SH-SY5Y (cell line): ENCODE measurements at regions not wholly inside any gene's neighbourhood (a gene's known extent, or its start where the extent isn't known, plus 50 kb on each side); places are given as distances from the start of the nearest gene placed in this dataset.

ENCODE experiments used
- GATA2 ChIP-seq: IDR thresholded peaks from 2 replicates; pipeline ENCODE4 v1.6.1; 2011; ENCODE audit warnings: mild to moderate bottlenecking, low read depth, low read length
- GATA3 ChIP-seq: IDR thresholded peaks from 2 replicates; pipeline ENCODE4 v1.6.1; 2011; ENCODE audit warnings: low read depth, mild to moderate bottlenecking, low read length, moderate library complexity

DNA sequence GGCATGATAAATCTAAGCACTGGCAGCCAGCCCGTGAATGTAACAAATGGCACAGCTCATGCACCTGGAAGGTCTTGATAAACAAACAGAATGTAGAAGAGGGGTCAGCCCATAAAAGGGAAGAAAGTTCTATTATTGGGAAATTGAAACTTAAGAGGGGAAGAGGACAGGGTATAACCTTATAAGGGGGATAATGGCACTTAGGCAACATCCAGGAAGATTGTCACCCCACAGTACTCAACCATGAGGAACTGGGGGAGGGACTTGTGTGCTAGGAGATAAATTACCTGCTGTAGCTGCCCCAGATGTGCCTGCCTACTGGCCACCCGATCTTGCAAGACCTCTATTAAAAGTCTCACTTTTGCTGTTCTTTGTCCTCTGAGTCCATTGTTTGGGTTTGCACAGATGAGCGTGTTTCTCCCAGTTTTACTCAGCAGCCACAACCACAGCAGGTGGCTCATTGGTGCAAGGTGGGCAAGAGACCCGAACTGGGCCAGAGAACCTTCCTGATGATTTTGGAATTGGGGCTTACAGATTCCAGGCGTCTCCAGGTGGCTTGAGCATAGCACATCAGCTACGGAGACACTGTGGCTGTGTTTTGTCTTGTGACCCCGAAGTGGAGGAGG, 79.0 kb upstream of the TAF1B start:
- no peak for TF ChIP-seq GATA2
- no peak for TF ChIP-seq GATA3

DNA sequence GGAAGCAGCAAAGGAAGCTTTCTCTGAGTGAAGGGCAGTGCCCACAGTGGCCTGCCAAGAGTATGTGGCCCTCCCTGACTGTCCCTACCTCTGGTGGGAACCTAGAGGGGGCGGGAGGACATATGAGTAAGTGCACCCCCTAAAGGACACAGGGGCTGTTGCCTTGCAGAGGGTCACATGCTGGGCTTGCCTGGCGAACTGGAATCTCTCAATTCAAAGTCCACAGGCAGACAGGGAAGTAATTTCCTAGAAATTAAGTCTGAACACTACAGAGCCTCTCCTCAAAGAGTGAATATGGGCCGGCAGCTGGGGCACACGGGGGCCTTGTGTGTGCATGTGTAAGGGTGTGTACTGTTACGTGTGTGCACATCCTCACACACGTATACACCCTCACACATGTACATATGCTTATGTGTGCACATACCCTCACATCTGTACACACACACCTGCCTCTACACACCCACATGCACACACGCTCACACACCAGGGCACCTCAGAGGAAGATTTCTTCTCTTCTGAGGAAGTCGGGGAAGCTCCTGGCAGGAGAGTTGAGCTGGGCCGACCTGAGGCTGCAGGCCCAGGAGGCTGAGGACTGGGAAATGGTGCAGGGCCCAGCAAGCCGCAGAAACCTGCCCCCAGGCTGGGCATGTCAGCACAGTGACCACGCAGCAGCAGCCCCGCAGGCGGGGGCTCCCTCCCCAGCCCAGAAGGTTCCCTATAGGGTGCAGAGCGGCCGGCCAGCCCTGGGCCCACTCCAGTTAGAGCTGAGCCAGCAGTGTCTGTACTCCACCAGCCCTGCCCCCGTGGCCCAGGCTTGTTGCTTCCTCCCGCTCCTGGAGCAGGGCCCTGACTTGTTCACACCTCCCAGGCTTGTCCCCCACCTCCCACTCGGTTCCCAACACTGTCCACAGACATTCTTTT, 77.4 kb upstream of the TAF1B start:
- TF ChIP-seq GATA2 (no peak), GATA3 (no peak)

DNA sequence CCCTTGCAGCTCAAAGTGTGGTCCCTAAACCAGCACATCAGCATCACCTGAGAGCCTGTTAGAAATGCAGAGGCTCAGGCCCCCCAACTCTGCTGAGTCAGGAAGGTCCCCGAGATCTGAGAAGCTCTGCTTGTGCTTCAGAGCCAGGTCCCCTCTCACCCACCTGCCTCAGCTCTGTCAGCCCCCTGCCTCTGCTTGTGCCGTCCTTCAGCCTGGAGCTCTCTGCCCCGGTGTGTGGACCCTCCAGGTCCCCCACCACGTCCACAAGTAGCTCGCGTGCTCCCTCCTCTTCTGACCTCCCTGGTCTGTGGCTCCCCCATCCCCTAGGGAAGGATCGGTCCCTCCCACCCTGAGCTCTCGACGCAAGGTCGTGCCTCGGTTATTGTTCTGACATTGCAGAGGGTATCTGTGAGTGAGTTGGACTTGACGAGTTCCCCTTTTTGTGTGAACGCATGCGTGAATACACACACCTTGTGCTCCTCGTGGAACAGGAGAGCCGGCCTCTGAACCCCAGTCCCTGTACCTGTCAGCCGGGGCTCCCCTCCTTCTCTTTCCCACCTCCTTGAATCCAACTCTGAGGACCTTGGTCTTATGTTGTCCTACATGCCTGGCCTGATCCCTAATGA, 75.5 kb upstream of the TAF1B start:
- TF ChIP-seq GATA3 (no peak), GATA2 (no peak)

DNA sequence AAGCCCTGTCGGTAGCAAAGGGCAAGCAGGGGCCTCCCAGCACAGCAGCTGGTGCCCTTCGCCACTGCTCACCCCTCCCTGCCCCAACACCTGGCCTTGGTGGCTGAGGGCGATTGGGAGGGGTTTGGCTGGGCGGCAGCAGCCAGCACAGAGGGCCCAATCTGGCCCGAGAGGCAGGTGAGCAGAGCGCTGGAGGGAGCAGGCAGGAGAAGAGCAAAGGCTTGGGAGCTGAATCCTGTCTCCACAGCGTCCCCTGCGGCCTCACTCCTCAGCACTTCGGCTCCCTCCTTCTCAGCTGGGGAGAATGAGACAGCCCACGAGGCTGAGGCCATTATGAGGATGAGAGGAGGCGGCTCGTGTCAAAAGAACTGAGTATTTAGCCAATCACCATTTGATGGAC, 74.9 kb upstream of the TAF1B start:
- TF ChIP-seq GATA3 (no peak), GATA2 (no peak)

DNA sequence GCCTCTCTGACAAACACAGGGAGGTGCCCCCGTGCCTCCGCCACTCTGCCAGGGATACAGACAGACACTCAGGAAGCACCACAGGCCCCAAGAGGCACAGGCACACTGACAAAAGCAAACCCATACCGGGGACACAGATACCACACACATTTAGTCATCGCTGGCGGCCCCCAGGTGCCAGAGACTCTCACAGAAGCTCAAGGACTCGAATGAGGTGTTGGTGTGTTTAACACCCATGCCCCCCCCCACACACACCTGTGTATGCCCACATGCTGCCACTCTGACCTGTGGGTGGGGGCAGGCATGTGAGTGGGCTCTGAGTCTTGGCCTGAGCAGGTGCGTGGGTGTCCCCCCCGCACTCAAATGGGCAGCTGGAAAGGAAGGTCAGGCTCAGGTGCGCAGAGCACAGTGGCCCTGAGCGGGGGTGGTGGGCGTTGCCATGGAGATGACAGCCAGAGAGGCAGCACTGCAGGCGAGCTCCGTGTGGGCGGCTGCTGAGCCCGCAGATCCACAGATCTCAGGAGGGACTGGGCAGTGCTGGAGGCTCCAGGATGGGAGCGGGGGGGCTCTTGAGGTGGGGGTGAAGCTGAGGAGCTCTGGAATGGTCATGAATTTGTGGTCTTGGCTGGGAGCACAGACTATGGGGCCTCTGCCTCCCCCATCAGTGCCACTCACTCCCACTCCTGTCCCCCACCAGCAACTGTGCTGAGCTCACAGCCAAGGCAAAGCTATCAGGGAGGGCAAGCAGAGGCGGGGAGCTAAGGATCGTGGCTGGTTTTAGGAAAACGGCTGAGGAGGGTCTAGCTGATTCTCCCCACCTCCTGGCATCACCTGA, 73.9 kb upstream of the TAF1B start:
- TF ChIP-seq GATA2 (no peak), GATA3 (no peak)

DNA sequence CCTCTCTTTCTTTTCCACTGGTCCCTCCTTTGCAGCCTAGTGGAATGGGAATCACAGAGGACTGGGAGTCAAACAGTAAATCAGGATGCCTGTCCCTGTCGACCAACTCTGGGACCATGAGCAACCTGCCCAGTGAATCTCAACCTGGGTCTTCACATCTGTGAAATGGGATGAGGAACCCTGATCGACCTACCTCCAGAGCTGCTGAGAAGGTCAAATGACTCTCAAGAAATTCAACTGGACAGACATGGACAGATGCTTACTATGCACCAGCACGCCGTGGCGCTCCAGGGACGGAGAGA, 73.3 kb upstream of the TAF1B start:
- no peak for TF ChIP-seq GATA3
- no peak for TF ChIP-seq GATA2

DNA sequence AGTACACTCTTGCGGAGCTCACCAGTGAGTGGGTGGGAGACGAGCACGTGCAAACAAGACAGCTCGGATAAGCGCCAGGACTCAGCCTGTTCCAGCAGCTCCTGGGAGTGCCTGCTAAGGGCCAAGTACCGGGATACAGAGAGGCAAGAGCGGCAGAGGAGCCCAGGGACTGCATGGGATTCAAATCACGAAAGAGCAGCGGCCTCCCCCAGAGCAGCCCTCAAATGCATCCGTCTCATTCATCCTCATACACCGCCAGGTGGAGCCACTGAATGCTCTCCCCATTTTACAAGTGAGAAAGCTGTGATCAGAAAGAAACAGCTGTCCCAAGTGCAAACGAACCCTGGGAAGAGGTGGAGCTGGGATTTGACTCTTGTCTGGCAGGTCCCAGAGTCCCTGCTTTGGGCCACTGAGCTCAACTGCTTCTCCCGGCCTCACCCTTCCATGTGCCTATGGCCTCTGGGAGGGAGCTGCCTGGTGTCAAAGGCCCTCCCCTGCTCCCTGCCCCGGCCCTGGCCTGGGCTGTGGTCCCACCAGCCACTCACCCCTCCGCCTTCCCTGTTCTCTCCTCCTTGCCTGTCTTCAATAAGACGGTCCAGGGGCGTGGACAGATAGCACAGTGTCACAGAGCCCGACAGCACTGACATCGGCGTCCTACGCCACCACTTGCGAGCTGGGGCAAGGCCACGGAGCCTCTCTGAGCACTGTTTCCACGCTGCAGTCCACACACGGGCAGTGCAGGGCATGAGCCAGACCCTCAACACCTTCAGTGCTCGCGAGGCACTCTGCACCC, 72.8 kb upstream of the TAF1B start:
- no peak for TF ChIP-seq GATA3
- no peak for TF ChIP-seq GATA2

DNA sequence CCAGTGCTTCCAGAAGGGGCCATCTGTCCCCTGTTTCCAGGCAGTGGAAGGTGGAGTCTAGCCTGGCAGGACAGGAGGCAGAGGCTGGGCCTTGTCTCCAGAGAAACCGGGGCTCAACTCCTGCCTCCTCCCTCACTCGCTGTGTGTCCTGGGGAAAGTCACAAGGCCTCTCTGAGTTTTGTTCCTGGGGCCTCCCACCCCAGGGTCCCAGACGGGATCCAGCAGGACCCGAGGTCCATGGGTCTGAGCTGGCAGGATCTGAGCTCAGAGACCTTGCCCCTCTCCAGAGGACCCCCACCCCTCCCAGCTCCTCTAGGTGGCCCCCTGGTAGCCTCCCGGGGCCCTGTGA, 72.2 kb upstream of the TAF1B start:
- no peak for TF ChIP-seq GATA2
- no peak for TF ChIP-seq GATA3

DNA sequence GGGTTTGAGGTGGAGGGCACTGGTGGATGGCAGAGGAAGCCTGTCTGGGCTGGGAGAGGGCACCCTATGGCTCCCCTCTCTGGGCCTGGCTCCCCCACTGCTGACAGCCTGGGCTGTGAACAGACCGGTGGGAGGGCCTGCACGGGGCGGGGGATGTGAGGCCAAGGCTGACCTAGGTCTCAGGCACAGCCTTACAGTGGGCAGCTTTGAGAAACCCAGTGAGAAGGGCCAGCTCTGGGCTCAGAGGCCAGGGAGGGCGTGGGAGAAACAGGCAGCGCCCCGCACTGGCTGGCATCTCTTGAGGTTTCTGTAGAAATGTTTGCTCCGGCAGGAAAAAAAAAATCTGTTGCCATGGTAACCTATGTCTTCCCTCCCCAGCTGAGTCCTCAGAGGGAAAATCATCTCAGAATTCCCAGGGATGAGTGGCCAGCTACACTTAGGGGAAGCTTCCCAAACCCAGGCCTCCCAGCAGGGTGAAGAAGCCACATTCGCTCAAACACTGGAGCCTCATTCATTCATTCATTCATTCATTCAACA, 71.7 kb upstream of the TAF1B start:
- no peak for TF ChIP-seq GATA3
- no peak for TF ChIP-seq GATA2

DNA sequence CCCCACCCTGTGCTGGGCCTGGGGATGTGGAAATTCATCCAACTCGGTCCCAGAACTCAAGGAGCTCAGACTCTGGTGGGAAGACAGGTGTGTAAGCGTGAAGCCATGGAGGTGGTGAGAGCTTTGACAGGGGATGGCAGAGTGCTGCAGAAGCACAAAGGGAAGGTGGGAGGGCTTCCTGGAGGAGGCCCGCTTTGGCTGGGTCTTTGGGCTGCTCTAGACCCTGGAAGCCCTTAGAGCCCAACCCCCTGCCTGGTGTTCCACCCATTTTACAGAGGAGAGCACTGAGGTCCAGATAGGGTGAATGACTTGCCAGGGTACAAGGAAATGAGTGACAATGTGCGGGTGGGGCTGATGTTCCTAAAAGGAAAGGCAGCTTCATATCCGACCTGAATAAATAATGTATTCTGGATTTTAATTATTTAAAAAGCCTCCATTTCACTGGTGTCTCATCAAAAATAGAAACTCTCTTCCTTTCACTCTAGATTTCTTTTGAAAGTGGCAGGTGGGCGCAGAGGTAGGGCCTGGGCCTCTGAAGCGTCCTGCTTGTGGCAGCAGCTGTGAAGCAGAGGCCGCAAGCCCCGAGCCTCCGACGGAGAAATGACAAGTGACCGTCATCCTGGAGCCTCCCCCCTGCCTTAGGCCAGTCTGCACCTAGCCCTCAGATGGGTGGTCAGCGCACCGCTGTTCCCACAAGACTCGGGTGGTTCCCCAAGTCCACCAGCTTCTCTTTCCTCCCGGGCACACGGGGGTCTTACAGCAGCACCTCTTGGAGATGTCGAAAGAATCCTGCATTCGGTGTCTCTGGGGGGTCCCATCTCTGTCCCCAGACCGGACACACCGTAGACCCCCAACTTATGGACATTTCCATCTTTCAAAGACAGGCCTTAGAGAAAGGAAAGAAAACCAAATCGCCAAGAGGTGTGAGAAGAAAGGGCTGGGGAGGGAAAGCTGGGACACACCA, 71.0 kb upstream of the TAF1B start:
- TF ChIP-seq GATA2 (no peak), GATA3 (no peak)

DNA sequence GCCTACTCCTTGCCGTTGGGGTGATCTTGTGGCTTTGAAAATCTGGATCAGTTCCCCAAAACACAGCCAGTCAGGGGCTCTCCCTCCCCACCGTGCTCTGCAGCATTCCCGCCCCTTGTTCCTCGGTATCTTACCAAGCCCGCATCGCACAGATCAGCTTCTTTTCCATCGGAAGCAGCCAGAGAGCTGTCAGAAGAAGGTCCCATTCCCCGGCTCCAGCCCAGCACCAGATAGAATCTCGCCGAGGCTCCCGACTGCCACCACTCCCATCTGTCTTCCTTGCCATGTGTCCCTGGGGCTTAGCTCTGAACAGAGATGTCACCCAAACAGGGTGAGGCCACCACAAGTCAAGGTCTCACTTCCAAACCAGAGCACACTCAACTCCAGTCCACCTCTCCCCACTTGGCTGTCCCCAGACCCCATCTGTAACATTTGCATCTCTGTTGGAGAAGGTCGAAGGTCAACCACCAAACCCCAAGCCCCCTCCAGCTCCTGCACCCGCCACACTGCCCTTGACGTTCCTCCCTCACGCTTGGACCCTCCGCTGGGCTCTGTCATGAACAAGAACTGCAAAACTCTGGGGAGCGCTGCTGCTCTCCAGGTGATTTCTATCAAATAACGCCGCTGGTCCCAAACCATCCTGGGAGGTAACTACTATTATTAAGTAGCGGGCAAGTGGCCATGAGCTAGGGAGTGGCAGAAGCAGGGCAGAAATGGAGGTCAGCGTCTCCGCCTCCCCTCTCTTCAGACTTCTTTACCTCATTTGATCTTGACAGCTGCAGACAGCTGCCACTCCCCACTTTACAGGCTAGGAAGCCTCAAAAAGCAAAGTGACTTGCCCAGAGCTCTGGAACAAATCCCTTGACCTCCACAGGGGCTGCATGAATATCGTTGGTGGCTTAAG, 70.0 kb upstream of the TAF1B start:
- TF ChIP-seq GATA2 (no peak), GATA3 (no peak)
